Keratinocyte (primary cell): ENCODE measurements at regions not wholly inside any gene's neighbourhood (a gene's known extent, or its start where the extent isn't known, plus 50 kb on each side); places are given as distances from the start of the nearest gene placed in this dataset.
A peak's percentile ranks its signal among the peaks of the same experiment; 100 is the strongest.

ENCODE experiments used
- DNase-seq: peaks from one replicate; pipeline ENCODE4 v3.0.0-alpha.2; 2011; ENCODE audit warnings: low read depth, missing footprints, low spot score
- FAIRE-seq: peaks from 2 replicates; lab custom pipeline; 2011; peaks lifted over from hg19 to GRCh38; lab: Jason Lieb, UNC
- H2AFZ ChIP-seq: 2 replicates; pipeline ENCODE4 v1.6.0; 2012; ENCODE audit warnings: low read length, control low read depth, inconsistent platforms; ENCODE audit not compliant: control insufficient read depth
- H3K27ac ChIP-seq: 2 replicates; pipeline ENCODE4 v1.5.1; 2011; ENCODE audit warnings: low read length; ENCODE audit not compliant: control insufficient read depth, insufficient read depth
- H3K27me3 ChIP-seq: 3 replicates; pipeline ENCODE4 v1.6.0; 2011; ENCODE audit warnings: low read length; ENCODE audit not compliant: control insufficient read depth, insufficient read depth; ENCODE audit errors: extremely low read depth
- H3K36me3 ChIP-seq, 2 experiments: 2 replicates in 1 of 2; 3 replicates in 1 of 2; pipeline ENCODE4 v1.5.1; 2011; ENCODE audit warnings: low read length in 2 of 2, mild to moderate bottlenecking in 1 of 2; ENCODE audit not compliant: control insufficient read depth in 2 of 2, insufficient read depth in 2 of 2; ENCODE audit errors: extremely low read depth in 1 of 2
- H3K4me1 ChIP-seq: 3 replicates; pipeline ENCODE4 v1.5.1; 2011; ENCODE audit warnings: low read length; ENCODE audit not compliant: control insufficient read depth, insufficient read depth; ENCODE audit errors: extremely low read depth
- H3K4me2 ChIP-seq: 3 replicates; pipeline ENCODE4 v1.6.0; 2011; ENCODE audit warnings: low read depth, low read length; ENCODE audit not compliant: control insufficient read depth, insufficient read depth; ENCODE audit errors: extremely low read depth
- H3K4me3 ChIP-seq, 3 experiments: fragments of 200-600 bp in 1 of 3; sonication (generic) in 1 of 3; 2 replicates in 2 of 3; 3 replicates in 1 of 3; pipeline ENCODE4 v1.5.1; 2011 to 2016; ENCODE audit warnings: low read length in 3 of 3, mild to moderate bottlenecking in 3 of 3, control low read depth in 2 of 3, inconsistent platforms in 1 of 3, low read depth in 1 of 3, mixed read lengths in 1 of 3, mixed run types in 1 of 3, moderate library complexity in 1 of 3; ENCODE audit not compliant: control insufficient read depth in 2 of 3, insufficient read depth in 2 of 3; ENCODE audit errors: extremely low read depth in 1 of 3
- H3K79me2 ChIP-seq: 2 replicates; pipeline ENCODE4 v1.6.0; 2012; ENCODE audit warnings: low read length; ENCODE audit not compliant: control insufficient read depth, insufficient read depth
- H3K9ac ChIP-seq: 3 replicates; pipeline ENCODE4 v1.6.0; 2011; ENCODE audit warnings: low read length; ENCODE audit not compliant: control insufficient read depth, insufficient read depth; ENCODE audit errors: extremely low read depth
- H3K9me1 ChIP-seq: 3 replicates; pipeline ENCODE4 v1.6.0; 2011; ENCODE audit warnings: low read length; ENCODE audit not compliant: control insufficient read depth, insufficient read depth; ENCODE audit errors: extremely low read depth
- H3K9me3 ChIP-seq: 2 replicates; pipeline ENCODE4 v1.5.1; 2012; ENCODE audit warnings: low read depth, low read length; ENCODE audit not compliant: control insufficient read depth
- H4K20me1 ChIP-seq: 3 replicates; pipeline ENCODE4 v1.6.0; 2011; ENCODE audit warnings: low read length; ENCODE audit not compliant: control insufficient read depth, insufficient read depth; ENCODE audit errors: extremely low read depth
- EZH2 ChIP-seq: IDR thresholded peaks from one replicate; pipeline ENCODE4 v1.6.1; 2012; ENCODE audit warnings: inconsistent platforms, mild to moderate bottlenecking, low read length, moderate library complexity
- dilution Hi-C: fragments of 300-500 bp; cut with MboI; formaldehyde crosslinking; loops from one replicate; pipeline ENCODE4 v1.7.0; 2020; ENCODE audit warnings: low sequenced_read_pairs; ENCODE audit not compliant: extremely low pct_ligation_motif_present
- TF ChIP-seq, protein P1 (sequence below), 3 experiments: IDR thresholded peaks in 1 of 3; conservative IDR thresholded peaks in 1 of 3; optimal IDR thresholded peaks in 1 of 3; 2 replicates in 2 of 3; 3 replicates in 1 of 3; pipeline versions ENCODE3 to v1.5.1; 2011; ENCODE audit warnings: low read length in 3 of 3, mild to moderate bottlenecking in 3 of 3, moderate library complexity in 2 of 3, control low read depth in 1 of 3, inconsistent platforms in 1 of 3; ENCODE audit not compliant: insufficient read depth in 2 of 3; ENCODE audit errors: extremely low read depth in 1 of 3

DNA sequence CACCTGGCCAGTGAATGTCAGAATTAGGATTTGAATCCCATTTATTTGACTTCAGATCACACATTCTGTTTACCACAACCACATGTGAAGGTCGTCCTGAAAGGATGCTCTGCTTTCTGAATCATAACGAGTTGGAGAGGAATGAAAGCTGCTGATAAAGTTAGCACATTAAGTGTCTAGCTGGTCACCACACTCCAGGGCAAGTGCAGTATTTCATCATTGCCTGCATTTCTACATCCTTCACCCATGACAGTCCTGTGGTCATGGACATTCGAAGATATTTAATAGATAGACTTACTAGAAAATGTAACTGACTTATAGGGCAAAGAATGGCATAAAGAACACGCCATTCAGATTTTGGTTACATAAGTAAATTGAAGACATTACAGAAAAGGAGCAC is 52.7 kb upstream of the ST6GALNAC3 start:
- H3K9me1 ChIP-seq: no peaks in the 10 kb centered on the region
- no peaks in the 10 kb centered on the region for H4K20me1 ChIP-seq
- H3K27me3 ChIP-seq: no peaks in the 10 kb centered on the region
- no peak overlapping the region for H2AFZ ChIP-seq
- H3K79me2 ChIP-seq: no peaks in the 10 kb centered on the region
- FAIRE-seq (no peak), DNase-seq (no peak)
- H3K36me3 ChIP-seq: no peaks in the 10 kb centered on the region
- H3K4me3 ChIP-seq: no peak overlapping the region
- no peak overlapping the region for H3K27ac ChIP-seq
- no peak overlapping the region for H3K9ac ChIP-seq
- dilution Hi-C loops: no loop called here
- peaks cover 15% of the 10 kb centered on the region for H3K4me1 ChIP-seq
- TF ChIP-seq EZH2: no peak
- TF ChIP-seq, protein P1, sequence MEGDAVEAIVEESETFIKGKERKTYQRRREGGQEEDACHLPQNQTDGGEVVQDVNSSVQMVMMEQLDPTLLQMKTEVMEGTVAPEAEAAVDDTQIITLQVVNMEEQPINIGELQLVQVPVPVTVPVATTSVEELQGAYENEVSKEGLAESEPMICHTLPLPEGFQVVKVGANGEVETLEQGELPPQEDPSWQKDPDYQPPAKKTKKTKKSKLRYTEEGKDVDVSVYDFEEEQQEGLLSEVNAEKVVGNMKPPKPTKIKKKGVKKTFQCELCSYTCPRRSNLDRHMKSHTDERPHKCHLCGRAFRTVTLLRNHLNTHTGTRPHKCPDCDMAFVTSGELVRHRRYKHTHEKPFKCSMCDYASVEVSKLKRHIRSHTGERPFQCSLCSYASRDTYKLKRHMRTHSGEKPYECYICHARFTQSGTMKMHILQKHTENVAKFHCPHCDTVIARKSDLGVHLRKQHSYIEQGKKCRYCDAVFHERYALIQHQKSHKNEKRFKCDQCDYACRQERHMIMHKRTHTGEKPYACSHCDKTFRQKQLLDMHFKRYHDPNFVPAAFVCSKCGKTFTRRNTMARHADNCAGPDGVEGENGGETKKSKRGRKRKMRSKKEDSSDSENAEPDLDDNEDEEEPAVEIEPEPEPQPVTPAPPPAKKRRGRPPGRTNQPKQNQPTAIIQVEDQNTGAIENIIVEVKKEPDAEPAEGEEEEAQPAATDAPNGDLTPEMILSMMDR (optimal IDR thresholded peaks at IDR 0.05 in 1 of 3, IDR thresholded peaks at IDR 0.05 in 1 of 3, conservative IDR thresholded peaks at IDR 0.05 in 1 of 3; ENCODE audit: extremely low read depth in 1 of 3, insufficient read depth in 2 of 3, low read length in 3 of 3): no peak
- H3K4me2 ChIP-seq: no peak overlapping the region
- H3K9me3 ChIP-seq: no peaks in the 10 kb centered on the region

DNA sequence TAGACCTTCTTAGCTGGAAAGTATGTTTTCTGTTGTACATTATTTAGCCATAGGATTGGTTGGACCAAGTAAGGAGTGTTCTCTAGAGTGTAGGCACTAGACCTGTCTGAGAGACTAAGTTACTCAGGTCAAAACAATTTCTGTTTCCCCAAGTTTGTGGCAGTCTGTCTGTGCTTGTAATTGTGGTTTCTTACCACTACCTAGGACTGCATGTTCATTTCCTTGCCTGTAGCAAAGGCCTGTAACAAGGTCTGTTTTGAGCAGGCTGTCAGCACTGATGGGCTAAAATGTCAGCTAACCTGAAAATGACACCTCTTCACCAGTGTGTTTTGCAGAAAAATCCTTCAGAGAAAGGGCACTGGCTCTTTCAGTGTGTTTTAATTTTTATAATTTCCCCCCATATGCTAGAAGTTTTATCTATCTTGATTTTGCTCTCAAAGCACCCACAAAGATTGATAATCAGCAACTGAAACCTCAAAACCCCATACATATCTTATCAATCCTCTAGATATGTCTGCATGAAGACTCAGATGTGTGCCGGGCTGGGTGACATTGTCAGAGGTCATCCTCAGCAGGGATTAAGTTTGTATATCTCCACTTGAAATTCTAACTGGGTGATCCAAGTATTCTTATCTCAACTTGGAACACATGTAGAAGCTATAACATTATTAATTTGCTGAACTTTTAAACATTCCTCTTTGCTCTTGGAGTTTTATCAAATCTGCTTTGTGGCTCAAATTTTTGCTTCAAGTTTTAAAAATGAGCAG is 50.7 kb upstream of the ST6GALNAC3 start:
- H2AFZ ChIP-seq: no peak overlapping the region
- dilution Hi-C loops: no loop called here

More for the DNA sequence above, 50.7 kb upstream of the ST6GALNAC3 start:
- Histone ChIP-seq H3K9me1 (no peaks in the 10 kb centered on the region), H3K9me3 (no peaks in the 10 kb centered on the region), H3K27me3 (no peaks in the 10 kb centered on the region), H3K27ac (no peak overlapping the region), H4K20me1 (no peaks in the 10 kb centered on the region), H3K4me3 (no peak overlapping the region), H3K36me3 (no peaks in the 10 kb centered on the region), H3K79me2 (no peaks in the 10 kb centered on the region), H3K4me1 (peaks cover 15% of the 10 kb centered on the region), H3K9ac (no peak overlapping the region), H3K4me2 (peak overlapping the region; percentile 44)
- peak; percentile 65 for FAIRE-seq
- DNase-seq: no peak
- no peak for TF ChIP-seq EZH2
- TF ChIP-seq, protein P1 (optimal IDR thresholded peaks at IDR 0.05 in 1 of 3, IDR thresholded peaks at IDR 0.05 in 1 of 3, conservative IDR thresholded peaks at IDR 0.05 in 1 of 3; ENCODE audit: extremely low read depth in 1 of 3, insufficient read depth in 2 of 3, low read length in 3 of 3): no peak
